Colon (tissue), 2 donors: ENCODE measurements at regions not wholly inside any gene's neighbourhood (a gene's known extent, or its start where the extent isn't known, plus 50 kb on each side); places are given as distances from the start of the nearest gene placed in this dataset.
"Not testable (repeated sequence)": the region's sequence is repeated elsewhere in the genome, so short reads cannot be mapped to it uniquely, and the experiment has no call there.

ENCODE experiments used
- FAIRE-seq: peaks from 2 replicates; lab custom pipeline; 2012; peaks lifted over from hg19 to GRCh38; lab: Jason Lieb, UNC
- donor health status: control.
- donor health status: control.

DNA sequence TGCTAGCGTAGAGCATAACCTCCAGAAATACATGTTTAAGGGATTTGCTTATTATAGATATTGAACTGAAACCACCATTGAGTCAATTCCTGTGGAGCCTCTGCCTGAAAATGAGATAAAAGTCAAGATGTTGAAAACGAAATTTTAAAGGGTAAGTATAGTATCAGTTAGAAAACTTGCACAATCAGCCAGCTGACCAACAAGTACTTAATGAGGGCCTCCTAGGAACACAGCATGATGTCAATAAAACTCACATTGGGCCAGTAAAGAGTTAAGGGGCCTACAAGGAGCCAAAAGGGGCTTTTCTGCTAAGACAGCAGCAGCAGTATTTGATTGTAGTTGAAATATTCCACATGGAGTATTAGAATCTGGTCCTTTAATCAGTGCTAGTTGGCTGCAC lies 314.1 kb upstream of the PPARGC1A start:
- no peak for FAIRE-seq

DNA sequence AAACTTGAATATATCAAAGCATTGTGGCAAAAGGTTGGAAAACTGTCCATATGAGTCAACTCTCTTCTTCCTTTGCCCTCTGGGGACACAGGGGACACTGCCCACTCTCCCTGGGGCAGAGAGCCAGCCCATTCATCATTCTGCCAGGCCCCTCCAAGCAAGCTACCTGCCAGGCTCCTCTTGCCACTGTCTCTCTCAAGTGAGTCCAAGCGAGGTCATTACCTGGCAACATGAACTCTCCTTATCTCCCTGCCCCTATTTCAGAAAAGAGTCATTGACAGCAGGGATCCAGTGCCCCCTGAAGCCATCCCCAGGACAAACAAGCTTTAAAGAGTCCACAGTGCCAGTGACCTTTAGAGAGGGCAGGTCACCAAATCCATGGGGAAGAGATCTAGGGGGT lies 312.7 kb upstream of the PPARGC1A start:
- FAIRE-seq = no peak

DNA sequence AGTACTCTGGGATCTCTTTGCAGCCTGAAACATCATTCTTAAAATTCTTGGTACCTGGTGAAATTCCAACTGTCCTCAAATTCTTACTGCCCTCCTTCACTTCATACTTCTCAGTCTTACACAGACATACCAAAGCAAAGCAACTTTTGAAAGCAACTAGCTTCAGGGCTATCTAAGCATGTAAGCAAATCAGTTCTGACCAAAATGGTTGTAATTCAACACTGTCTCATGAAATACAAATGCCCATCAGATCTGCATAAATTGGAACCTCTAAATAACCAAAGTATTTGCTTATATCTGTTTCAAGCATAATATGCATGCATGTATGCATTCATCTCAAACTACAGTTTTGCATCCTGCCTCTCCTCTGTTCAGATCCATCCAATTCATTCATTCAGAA lies 308.1 kb upstream of the PPARGC1A start:
- no peak for FAIRE-seq

DNA sequence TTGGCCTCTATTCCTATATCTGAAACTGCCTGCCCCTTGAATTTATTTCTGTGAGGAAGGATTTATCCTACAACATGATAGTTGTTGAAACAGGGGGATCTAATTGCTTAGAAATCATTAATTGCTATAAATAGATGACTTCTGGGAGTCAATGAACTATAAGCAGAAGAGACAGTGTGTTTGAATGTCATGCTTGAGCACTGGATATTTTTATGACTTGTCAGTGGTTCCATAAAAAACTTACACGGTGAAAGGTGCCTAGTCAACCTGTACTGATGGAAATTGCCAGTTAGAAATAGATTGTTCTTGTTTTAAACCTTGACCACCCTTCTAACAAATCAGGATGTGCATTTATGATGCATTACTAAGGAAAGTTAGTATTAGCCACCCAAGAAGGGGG lies 306.9 kb upstream of the PPARGC1A start:
- FAIRE-seq = no peak

DNA sequence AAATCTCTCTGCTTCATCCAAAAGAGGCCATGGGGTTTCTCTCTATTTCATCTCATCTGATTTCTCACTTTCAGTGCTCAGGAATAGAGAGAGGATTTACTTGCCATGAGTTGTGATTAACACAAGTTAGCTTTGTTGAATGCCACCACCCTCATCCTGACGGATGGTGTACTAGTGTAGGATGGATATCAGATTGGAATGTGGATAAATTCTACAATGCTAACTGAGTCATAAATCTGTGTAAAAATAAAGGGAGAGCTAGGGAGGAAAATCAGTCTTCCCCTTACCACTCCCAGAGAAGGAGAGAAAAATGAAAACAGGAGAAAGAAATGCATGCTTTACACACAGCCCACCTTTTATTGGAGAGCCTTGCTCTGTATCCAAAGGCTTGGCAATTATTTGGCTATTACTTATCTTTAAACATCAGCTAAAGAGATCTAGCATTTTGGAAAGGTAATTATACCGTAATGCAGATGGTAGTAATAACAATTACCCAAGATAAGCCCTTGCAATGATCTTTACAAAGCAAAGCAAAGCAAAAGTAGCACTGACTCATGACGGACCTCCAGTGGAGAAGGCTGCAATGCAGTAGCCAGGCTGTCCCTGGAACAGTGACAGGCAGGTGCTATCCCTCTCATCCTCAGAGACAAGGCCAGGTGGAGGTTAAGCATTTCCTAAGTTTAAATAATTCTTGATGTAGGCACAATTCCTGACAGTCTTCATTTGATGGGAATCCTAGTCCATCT lies 306.3 kb upstream of the PPARGC1A start:
- FAIRE-seq = no peak

DNA sequence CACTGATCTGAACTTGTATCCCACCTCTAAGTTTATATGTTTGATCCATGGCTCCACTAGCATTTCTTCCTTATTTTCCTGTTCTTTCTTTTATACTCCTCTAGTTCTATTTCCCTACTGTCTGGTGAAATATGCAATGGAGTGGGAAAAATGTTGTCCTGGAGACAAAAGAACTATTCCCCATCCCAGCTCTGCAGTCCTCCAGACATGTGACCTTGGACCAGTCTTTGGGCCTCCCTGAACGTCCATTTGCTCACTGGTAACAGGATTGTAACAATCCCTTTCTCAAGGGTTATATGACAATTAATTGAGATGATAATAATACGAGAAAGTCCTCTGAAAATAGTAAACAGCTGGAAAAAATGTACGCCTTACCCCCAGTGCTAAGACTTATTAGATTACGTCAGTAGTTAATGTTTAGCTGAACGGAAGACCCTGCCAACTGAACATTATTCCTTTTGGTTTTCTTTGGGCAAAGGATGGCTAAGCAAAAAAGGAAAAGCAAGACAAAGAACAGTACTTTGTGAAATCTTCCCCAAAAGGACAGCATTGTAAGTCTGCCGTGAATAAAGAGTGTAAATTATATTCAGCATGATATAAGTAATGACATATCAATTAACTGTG lies 302.3 kb upstream of the PPARGC1A start:
- no peak for FAIRE-seq

DNA sequence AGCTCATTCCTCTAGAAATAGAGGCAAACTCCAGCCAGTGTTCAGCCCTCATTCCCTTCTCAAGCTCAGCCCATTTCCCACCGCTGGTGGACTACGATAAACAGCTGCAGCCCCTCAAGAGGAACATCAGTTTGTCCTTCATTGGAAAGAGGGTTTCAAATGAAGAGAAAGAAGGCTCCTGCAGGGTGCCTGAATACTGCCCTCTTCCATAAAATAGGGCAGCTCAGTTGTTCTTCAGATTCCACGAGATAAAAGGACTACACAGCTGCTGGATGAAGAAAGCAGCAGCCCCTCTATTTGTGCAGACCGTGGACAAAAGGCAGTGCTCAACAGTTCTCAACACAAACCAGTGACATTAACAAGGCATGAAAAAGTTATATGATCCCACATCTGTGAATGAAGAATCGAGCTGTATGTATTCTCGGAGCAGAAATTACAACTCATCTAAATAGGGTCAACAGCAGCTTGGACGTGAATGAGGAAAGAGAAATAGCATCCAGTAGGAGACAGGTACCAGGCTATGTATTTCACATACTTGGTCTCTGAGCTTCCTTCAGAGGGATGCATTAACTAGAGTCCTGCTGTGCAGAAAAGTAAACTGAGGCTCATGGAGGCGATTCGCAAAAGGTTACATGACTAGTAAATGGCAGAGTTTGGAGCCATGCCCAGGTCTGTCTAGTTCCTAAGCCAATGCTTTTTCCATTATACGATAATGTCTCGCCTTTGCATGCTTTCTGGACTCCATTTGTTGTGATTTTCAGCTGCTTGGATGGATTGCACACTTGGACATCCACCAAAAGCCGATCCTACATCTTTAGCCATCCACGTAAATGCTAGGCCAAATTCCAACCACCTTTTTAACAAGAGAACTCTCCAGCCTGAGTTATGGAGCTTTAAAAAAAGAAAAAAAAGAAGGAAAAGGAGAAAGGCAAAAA lies 301.2 kb upstream of the PPARGC1A start:
- FAIRE-seq = no peak

DNA sequence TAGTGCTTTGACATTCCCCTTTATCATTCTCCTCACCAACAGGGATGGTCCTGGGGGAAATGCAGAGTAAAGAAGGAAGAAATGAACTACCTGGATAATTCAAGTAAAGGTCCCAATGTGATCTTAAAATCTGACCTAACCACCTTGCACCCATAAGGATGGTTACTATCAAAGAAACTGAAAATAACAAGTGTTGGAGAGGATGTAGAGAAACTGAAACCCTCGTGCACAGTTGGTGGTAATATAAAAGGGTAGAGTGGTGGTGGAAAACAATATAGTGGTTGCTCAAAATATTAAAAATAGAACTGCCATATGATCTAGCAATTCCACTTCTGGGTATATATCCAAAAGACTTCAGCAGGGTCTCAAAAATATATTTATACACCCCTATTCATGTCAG lies 298.6 kb upstream of the PPARGC1A start:
- FAIRE-seq = no peak

DNA sequence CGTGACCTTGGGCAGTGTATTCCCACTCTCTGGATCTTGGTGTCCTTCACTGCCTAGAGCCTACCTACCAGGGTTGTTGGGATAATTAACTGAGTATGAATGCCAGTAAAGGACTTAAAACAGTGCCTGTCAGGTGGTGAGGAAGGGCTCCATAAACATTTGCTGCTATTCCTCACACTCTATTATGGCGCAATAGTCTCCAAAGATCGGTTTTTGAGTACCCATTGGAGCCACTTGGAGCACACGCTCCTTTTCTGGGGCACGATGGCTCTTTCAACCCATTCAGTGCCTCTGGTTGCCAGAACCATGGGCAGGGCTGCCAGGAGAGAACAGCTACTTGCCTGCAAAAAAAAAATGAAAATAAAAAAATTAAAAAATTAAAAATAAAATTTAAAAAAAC lies 296.6 kb upstream of the PPARGC1A start:
- FAIRE-seq = no peak

DNA sequence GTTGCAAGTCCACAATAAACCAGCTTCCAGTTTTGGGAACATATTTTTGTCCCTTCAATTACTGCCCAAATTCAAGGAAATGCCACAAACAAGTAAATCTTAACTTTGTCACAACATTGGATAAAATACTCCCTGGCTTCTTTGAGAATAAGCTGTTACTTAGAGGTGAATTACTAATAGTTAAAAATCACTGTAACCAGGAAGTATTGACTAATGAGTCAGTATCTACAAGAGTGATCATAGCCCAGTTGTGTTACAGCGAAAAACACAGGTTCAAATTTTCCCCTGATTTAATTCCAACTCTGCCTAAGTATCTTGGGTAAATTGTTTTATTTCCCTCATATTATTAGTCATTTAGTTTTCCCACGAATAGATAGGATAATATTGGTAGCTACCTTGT lies 291.2 kb upstream of the PPARGC1A start:
- FAIRE-seq = no peak

DNA sequence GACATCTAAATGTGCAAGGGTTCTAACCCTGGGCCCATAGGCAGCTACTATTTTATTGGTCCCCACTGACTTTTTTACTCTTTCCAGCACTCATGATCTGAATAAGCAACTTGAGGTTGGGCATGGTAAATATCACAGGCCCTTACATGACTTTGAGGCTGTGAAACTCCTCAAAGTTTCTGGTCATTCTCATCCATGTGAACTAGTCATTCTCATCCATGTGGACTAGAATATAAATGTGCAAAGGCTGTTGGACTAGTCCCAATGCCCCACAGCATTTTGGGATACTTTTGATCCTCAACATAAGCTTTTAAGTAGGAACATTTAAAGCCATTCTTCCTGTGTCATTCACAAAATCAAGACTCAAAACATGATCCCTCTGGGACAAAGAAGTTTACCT lies 290.7 kb upstream of the PPARGC1A start:
- FAIRE-seq = no peak

DNA sequence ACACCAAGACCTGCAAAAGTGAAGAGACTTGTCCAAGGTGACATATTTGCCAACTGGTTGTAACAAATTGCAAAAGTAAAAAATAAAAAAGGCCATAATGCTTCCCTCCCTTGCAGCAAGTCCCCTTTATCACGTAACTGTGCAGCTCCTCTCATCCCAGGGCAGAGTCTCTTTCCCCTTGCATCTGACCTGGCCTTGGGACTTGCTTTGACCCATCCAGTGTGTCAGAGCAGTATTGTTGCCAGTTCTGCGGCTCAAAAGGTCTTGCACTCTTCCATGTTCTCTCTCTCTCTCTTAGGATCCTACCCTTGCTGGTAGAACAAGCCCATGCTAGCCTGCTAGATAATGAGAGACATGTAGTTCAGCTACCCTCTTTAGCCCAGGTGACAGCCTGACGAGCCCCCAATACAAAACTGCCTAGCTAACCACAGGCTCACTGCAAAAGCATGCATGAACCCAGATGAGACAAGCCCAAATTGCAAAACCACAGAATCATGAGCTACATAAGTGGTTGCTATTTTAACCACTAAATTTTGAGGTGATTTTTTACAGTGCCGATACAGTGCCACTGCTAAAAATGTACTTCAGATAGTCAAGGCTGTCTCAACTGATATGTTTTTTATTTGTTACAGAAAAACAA lies 289.5 kb upstream of the PPARGC1A start:
- no peak for FAIRE-seq

DNA sequence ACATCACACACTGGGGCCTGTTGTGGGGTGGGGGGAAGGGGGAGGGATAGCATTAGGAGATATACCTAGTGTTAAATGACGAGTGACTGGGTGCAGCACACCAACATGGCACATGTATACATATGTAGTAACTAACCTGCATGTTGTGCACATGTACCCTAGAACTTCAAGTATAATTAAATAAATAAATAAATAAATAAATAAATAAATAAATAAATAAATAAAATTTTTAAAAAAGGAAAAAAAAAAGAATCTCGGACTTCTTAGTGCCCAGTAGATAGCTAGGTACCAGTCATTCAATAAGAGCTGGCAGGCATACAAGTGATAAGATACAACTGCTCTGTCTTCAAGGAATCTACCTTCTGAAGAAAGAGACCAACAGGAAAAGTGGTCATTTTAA lies 287.6 kb upstream of the PPARGC1A start:
- not testable (repeated sequence) for FAIRE-seq

DNA sequence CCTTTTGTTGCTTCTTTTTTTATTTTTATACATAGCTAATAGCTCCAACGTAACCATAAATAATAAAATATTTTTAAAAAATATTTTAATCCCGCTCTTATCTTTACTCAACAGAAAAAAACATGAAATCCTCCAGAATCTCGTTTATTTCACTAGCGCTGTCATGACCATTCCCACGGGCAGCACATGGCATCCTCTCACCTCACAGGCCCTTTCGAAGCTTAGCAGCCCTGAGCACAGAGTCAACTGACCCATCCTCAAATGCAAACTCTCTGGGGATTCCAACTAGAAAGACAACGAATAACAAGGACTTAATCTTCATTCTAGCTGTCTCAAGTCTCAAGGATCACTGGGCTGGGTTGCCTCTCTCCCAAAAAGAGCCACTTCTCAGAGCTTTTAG lies 285.9 kb upstream of the PPARGC1A start:
- FAIRE-seq = no peak

DNA sequence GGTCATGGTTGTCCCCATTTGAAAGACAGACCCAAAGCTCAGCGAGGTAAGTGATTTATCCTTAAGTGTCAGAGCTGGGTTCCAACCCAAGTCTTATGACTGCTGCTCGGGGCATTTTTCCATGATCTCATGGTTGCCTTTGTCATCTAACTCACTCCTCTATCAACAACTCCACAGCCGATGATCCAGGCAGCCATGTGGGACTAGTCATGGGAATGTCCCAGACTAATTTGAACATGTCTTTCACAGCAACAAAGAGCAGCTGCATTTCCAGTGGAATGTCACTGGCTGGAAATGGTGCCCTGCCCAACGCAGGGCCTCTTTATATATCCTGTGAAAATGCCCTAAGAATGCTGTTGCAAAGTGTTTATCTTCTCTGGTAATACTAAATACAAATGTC lies 284.8 kb upstream of the PPARGC1A start:
- no peak for FAIRE-seq

DNA sequence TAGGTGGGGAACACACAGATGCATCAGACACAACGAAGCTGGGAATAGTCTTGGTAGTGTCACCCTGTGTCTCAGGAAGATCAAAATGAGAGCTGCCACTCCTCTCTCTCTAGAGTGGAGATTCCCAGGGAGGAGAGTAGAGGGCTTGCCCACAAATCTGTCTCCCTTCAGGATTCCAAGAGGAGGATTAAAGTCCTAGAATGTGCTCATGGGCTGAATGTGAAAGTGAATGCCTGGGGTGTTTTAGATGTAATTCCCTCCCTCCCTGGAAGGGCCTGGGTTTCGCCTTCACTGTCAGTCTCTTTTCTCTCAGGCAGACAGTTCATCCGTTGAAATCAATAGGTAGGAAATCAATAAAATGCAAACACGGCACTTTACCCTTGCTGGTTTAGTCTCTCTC lies 282.6 kb upstream of the PPARGC1A start:
- FAIRE-seq = no peak

DNA sequence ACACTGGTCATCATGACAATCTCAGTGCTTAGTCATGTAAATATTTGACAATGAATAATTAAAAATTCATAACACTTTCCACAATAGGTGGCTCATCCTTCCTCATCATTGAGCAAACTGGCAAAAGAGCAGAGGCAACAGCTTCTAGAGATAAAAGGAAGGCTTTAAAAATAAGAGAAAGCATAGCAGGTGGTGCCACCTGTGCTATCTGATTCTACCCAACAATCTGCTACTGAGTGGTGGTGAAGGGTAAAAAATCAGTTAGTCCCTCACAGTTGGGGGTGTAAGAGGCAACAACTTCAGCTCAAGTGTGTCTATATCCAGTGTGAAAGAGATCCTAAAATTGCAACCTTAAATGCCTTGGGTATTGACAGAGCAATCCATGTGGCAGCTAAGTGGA lies 280.1 kb upstream of the PPARGC1A start:
- FAIRE-seq = no peak

DNA sequence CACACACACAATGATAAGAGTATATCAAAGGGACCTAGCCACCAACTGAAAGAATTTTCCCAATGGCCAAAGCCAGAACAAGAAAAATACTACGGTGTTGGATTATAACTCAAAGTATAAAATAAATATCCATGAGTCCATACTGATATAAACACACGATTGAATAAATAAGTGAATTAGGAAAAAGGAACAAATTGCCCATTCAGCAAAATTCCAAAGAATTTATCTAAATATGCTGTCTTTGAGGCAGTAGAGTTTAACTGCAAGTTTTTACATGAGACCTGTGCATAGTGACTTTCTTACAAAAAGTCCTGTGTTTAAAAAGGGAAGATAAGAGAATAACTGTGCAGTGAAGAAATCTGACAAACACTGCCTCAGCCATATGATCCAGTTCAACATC lies 278.8 kb upstream of the PPARGC1A start:
- FAIRE-seq = no peak

DNA sequence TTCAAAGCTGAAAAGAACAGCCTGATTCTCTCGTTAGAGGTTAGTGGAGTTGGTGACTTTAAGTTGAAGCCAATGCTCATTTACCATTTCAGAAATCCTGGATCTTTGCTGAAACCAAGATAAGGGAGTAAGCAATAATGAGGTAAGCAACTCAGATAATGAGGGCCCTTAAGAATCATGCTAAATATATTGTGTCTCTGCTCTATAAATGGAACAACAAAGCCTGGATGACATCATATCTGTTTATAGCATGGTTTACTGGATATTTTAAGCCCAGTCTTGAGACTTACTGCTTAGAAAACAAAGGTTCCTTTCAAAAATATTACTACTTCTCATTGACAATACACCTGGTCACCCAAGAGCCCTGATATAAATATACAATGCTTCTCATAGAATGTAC lies 276.7 kb upstream of the PPARGC1A start:
- no peak for FAIRE-seq

DNA sequence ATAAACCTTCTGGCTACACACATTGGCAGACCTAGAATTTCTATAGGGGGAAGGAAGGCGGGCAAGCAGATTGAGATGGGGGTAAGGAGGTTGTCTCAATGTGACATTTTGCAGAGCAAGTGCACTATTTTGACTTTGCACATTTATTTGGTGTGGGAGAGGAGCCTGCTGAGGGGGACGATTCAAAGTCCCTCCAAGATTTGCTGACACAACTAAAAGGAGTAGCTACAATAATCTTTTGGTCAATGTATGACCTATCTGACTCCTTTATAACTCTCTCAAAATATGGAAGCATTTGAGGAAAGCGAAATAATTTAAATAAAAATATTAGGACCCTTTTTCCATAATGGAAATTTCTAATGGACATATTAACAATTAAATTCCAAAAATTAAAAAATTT lies 274.9 kb upstream of the PPARGC1A start:
- FAIRE-seq = no peak

DNA sequence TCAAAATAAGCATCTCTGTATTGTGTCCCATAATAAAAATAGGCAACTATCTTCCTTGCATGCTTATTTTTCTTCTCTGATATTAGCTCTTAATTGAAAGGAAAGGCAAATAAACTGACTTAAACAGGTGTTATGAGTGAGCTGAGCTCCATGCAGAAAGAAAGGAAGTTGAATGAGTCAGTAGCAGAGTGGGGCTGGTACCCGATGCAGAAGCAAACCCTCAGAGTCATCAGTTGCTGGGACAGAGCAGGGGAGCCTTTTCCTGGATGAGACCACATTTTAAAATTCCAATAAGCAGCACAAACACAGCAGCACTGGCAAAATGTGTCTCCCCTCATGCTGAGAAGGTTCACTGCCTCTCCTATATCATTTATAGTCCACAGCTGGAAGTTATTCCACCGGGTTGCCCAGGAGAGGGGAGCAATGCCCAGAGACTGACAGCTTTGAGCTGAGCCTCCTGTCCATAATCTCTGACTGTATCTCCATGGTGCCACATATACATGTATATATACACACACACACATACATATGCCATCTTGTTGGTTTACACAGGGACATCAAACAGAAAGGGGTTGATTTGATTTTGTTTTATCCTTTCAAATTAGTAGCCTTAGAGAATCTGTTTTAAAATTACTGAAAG lies 274.3 kb upstream of the PPARGC1A start:
- no peak for FAIRE-seq

DNA sequence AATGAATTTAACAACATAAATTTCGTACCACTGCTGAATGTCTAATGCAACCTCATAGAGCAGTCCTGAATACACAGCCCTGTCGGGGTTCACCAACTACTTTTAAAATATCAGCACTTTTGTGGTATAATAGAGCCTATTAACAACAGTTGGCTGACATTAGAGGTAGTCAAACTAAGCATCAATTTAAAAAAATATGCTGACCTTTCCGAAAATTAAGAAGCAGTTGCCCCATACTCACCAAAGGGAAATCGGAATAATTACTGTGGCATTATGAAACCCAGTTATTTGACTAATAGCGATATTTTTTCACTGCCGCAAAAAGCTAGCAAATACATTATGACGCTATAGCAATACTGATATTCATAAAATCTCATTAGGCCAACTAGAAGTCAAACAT lies 273.5 kb upstream of the PPARGC1A start:
- no peak for FAIRE-seq
